GM12878 (cell line): ENCODE measurements at regions not wholly inside any gene's neighbourhood (a gene's known extent, or its start where the extent isn't known, plus 50 kb on each side); places are given as distances from the start of the nearest gene placed in this dataset.

Experiments
- ATAC-seq: fragments of 200-7000 bp; cut with Tn5 transposase; 3 replicates; pipeline ENCODE4 v1.9.1; 2020; ENCODE audit warnings: mild to moderate bottlenecking, moderate library complexity
- BruUV-seq: library from RNA; stranded (reverse); fragments of 400-500 nt; replicated peaks from 2 replicates; lab custom pipeline; 2021; lab: Mats Ljungman, UMichigan
- CTCF ChIA-PET: fragments of 300-600 bp; sonication (Branson Sonifier 250); formaldehyde crosslinking; extraction: SDS; loops from one replicate; lab custom pipeline; 2021; ENCODE audit warnings: inconsistent platforms; lab: Yijun Ruan, JAX
- POLR2A ChIA-PET: fragments of 350-600 bp; formaldehyde crosslinking; extraction: SDS; loops from one replicate; lab custom pipeline; 2021; ENCODE audit warnings: inconsistent platforms; lab: Charles Lee
- RAD21 ChIA-PET: fragments of 300-600 bp; sonication (Branson Sonifier 250); formaldehyde crosslinking; loops from one replicate; lab custom pipeline; 2023; ENCODE audit warnings: antibody characterized with exemption; ENCODE audit not compliant: unreplicated experiment; lab: Charles Lee
- SMC1A ChIA-PET: fragments of 300-600 bp; sonication (Branson Sonifier 250); formaldehyde crosslinking; loops from one replicate; lab custom pipeline; 2023; ENCODE audit not compliant: unreplicated experiment, uncharacterized antibody; lab: Charles Lee
- DNase-seq: peaks from one replicate; pipeline ENCODE4 v3.0.0-alpha.2; 2011; ENCODE audit warnings: low read depth, low spot score
- FAIRE-seq: peaks from 3 replicates; lab custom pipeline; 2011; peaks lifted over from hg19 to GRCh38; lab: Jason Lieb, UNC
- H2AFZ ChIP-seq: 2 replicates; pipeline ENCODE4 v1.6.0; 2011; ENCODE audit warnings: low read depth, low read length, control low read depth; ENCODE audit not compliant: control insufficient read depth
- H3K27ac ChIP-seq: 2 replicates; pipeline ENCODE4 v1.5.1; 2011; ENCODE audit warnings: control low read depth; ENCODE audit not compliant: control insufficient read depth, insufficient read depth
- H3K27me3 ChIP-seq, 2 experiments: replicated peaks in 1 of 2; 2 replicates each; pipeline versions ENCODE4 v1.6.0 to v1.6.1; 2011; ENCODE audit warnings: low read length in 1 of 2; ENCODE audit not compliant: control insufficient read depth in 2 of 2, insufficient read depth in 2 of 2
- H3K36me3 ChIP-seq, 2 experiments: 2 replicates each; pipeline ENCODE4 v1.5.1; 2011; ENCODE audit warnings: low read length in 1 of 2; ENCODE audit not compliant: control insufficient read depth in 2 of 2, insufficient read depth in 2 of 2
- H3K4me1 ChIP-seq: 2 replicates; pipeline ENCODE4 v1.6.1; 2011; ENCODE audit warnings: mild to moderate bottlenecking, low read length, moderate library complexity, mixed read lengths; ENCODE audit not compliant: control insufficient read depth, insufficient read depth
- H3K4me2 ChIP-seq: 2 replicates; pipeline ENCODE4 v1.6.0; 2011; ENCODE audit warnings: control low read depth; ENCODE audit not compliant: control insufficient read depth, insufficient read depth
- H3K4me3 ChIP-seq: fragments of 200-600 bp; sonication (generic); 2 replicates; pipeline ENCODE4 v1.5.1; 2016
- H3K79me2 ChIP-seq: 2 replicates; pipeline ENCODE4 v1.6.0; 2011; ENCODE audit warnings: low read length; ENCODE audit not compliant: control insufficient read depth, insufficient read depth
- H3K9ac ChIP-seq: 2 replicates; pipeline ENCODE4 v1.8.0; 2011; ENCODE audit warnings: low read length, control low read depth, mixed read lengths; ENCODE audit not compliant: control insufficient read depth, insufficient read depth
- H3K9me3 ChIP-seq: replicated peaks from 3 replicates; pipeline ENCODE4 v1.5.1; 2011; ENCODE audit warnings: mild to moderate bottlenecking, low read length; ENCODE audit not compliant: control insufficient read depth, insufficient read depth
- H4K20me1 ChIP-seq: 2 replicates; pipeline ENCODE4 v1.6.0; 2011; ENCODE audit not compliant: control insufficient read depth, insufficient read depth
- CREM ChIP-seq: IDR thresholded peaks from 2 replicates; pipeline ENCODE4 v1.6.1; 2014; ENCODE audit warnings: antibody characterized with exemption, low read depth
- ETV6 ChIP-seq, 2 experiments: fragments of 450-650 bp in 1 of 2; IDR thresholded peaks in 1 of 2; conservative IDR thresholded peaks in 1 of 2; 2 replicates each; pipeline ENCODE4 v1.6.1; 2014; ENCODE audit warnings: antibody characterized with exemption in 1 of 2, borderline replicate concordance in 1 of 2, low read depth in 1 of 2, mild to moderate bottlenecking in 1 of 2, moderate library complexity in 1 of 2
- HDAC2 ChIP-seq: fragments of 200-600 bp; sonication (generic); IDR thresholded peaks from 2 replicates; pipeline ENCODE4 v1.6.1; 2017
- IRF5 ChIP-seq: fragments of 450-650 bp; IDR thresholded peaks from 2 replicates; pipeline ENCODE4 v1.6.1; 2017; ENCODE audit warnings: borderline replicate concordance
- KLF5 ChIP-seq: fragments of 450-650 bp; IDR thresholded peaks from 2 replicates; pipeline ENCODE4 v1.6.1; 2014; ENCODE audit warnings: mild to moderate bottlenecking; ENCODE audit not compliant: partially characterized antibody
- STAT3 ChIP-seq: IDR thresholded peaks from 2 replicates; pipeline ENCODE4 v1.6.1; 2011; ENCODE audit warnings: low read depth, low read length, improper control_type of control experiment
- SUPT20H ChIP-seq: IDR thresholded peaks from 2 replicates; pipeline ENCODE4 v1.6.1; 2011; ENCODE audit warnings: low read depth, mild to moderate bottlenecking, low read length, moderate library complexity, borderline replicate concordance; ENCODE audit not compliant: control insufficient read depth
- SUZ12 ChIP-seq: fragments of 200-600 bp; sonication (generic); IDR thresholded peaks from one replicate; pipeline ENCODE4 v1.6.1; 2018; ENCODE audit warnings: antibody characterized with exemption, mild to moderate bottlenecking; ENCODE audit not compliant: unreplicated experiment
- ZNF24 ChIP-seq: fragments of 450-650 bp; IDR thresholded peaks from 2 replicates; pipeline ENCODE4 v1.6.1; 2017; ENCODE audit warnings: antibody characterized with exemption, mild to moderate bottlenecking
- ZNF384 ChIP-seq: IDR thresholded peaks from 2 replicates; pipeline ENCODE4 v1.6.1; 2012; ENCODE audit warnings: low read depth, mild to moderate bottlenecking, low read length, improper control_type of control experiment, borderline replicate concordance
- WGBS: methylation state at CpG from one replicate; pipeline ENCODE4 v1.1.6; 2016; ENCODE audit warnings: low lambda C conversion rate; ENCODE audit not compliant: insufficient replicate concordance, insufficient coverage; ENCODE audit errors: missing lambda C conversion rate; 5-methylcytosine and 5-hydroxymethylcytosine counted together
- in situ Hi-C: fragments of 300-500 bp; cut with MboI; formaldehyde crosslinking; loops from 9 replicates; pipeline ENCODE4 v1.14.3; 2018; ENCODE audit warnings: mixed read lengths
- intact Hi-C: fragments of 100-400 bp; cut with micrococcal nuclease; formaldehyde crosslinking; loops from one replicate; pipeline ENCODE4 v1.14.2; 2022; ENCODE audit not compliant: unreplicated experiment

- no peaks in the 10 kb centered on the region for H3K4me1 ChIP-seq
- CTCF ChIA-PET, result no interaction called here
- no peak overlapping the region for H3K27ac ChIP-seq
- intact Hi-C loops, result no loop called here
- H3K79me2 ChIP-seq, result no peaks in the 10 kb centered on the region
- no peak overlapping the region for H3K4me2 ChIP-seq
- no peak for ATAC-seq
- TF ChIP-seq ETV6 (conservative IDR thresholded peaks at IDR 0.05 in 1 of 2, IDR thresholded peaks at IDR 0.05 in 1 of 2; ENCODE audit: borderline replicate concordance in 1 of 2, low read depth in 1 of 2) (no peak), IRF5 (no peak), ZNF24 (no peak), ZNF384 (no peak), SUZ12 (no peak), STAT3 (no peak), KLF5 (no peak), CREM (no peak), SUPT20H (no peak), HDAC2 (no peak)
- TF ChIP-seq, all 136 proteins: peak for 0
- ChIA-PET SMC1A (no interaction called here), POLR2A (no interaction called here), RAD21 (no interaction called here)
- WGBS, result 3% methylated on average over 2 of the region's 2 CpGs
- in situ Hi-C loops, result no loop called here
- no peak overlapping the region for H3K4me3 ChIP-seq
- H4K20me1 ChIP-seq, result no peaks in the 10 kb centered on the region
- FAIRE-seq (no peak), DNase-seq (no peak)
- H2AFZ ChIP-seq, result no peak overlapping the region
- no peak overlapping the region for H3K9ac ChIP-seq
- no TSS peak for BruUV-seq
- no peaks in the 10 kb centered on the region for H3K36me3 ChIP-seq
- no peaks in the 10 kb centered on the region for H3K27me3 ChIP-seq
- no peaks in the 10 kb centered on the region for H3K9me3 ChIP-seq
Observed at GRCh38 chr3:13728487-13728886, 151.4 kb downstream of the WNT7A start.
